GM18498 (cell line): ENCODE measurements at regions not wholly inside any gene's neighbourhood (a gene's known extent, or its start where the extent isn't known, plus 50 kb on each side); places are given as distances from the start of the nearest gene placed in this dataset.

Source experiments
- ATAC-seq: cut with Tn5 transposase; IDR thresholded peaks from one replicate; pipeline ENCODE4 v1.9.1; 2021; ENCODE audit warnings: mild to moderate bottlenecking, moderate library complexity; ENCODE audit not compliant: unreplicated experiment

- ATAC-seq, result no peak
These were observed 518.7 kb upstream of the SUCLG2 start for GRCh38 chr3:68173012-68173634.

- no peak for ATAC-seq
These were observed 517.6 kb upstream of the SUCLG2 start for GRCh38 chr3:68172039-68172438.

- no peak for ATAC-seq
These were observed 509.6 kb upstream of the SUCLG2 start for GRCh38 chr3:68163968-68164367.

GRCh38 chr3:68163062-68163461, 508.6 kb upstream of the SUCLG2 start:
- no peak for ATAC-seq

- no peak for ATAC-seq
These were observed 508.2 kb upstream of the SUCLG2 start for GRCh38 chr3:68162644-68163043.

GRCh38 chr3:68151359-68151758, 496.9 kb upstream of the SUCLG2 start:
- no peak for ATAC-seq

- no peak for ATAC-seq
These were observed 494.0 kb upstream of the SUCLG2 start for GRCh38 chr3:68148447-68148846.

- ATAC-seq, result no peak
These were observed 488.0 kb upstream of the SUCLG2 start for GRCh38 chr3:68142441-68142840.

GRCh38 chr3:68139897-68140296, 485.5 kb upstream of the SUCLG2 start:
- ATAC-seq, result no peak

GRCh38 chr3:68136411-68136810, 482.0 kb upstream of the SUCLG2 start:
- ATAC-seq, result no peak

- no peak for ATAC-seq
These were observed 480.7 kb upstream of the SUCLG2 start for GRCh38 chr3:68135067-68135466.

- no peak for ATAC-seq
These were observed 474.7 kb upstream of the SUCLG2 start for GRCh38 chr3:68129065-68129464.

- no peak for ATAC-seq
These were observed 468.8 kb upstream of the SUCLG2 start for GRCh38 chr3:68123231-68123630.

- ATAC-seq, result no peak
These were observed 466.9 kb upstream of the SUCLG2 start for GRCh38 chr3:68121287-68121686.

- ATAC-seq, result no peak
These were observed 462.2 kb upstream of the SUCLG2 start for GRCh38 chr3:68116580-68116979.

- ATAC-seq, result no peak
These were observed 449.4 kb upstream of the SUCLG2 start for GRCh38 chr3:68103811-68104210.

- no peak for ATAC-seq
These were observed 436.2 kb upstream of the SUCLG2 start for GRCh38 chr3:68090571-68090970.

GRCh38 chr3:68089572-68090011, 435.2 kb upstream of the SUCLG2 start:
- no peak for ATAC-seq

- no peak for ATAC-seq
These were observed 434.2 kb upstream of the SUCLG2 start for GRCh38 chr3:68088636-68089035.

- ATAC-seq, result no peak
These were observed 433.8 kb upstream of the SUCLG2 start for GRCh38 chr3:68088216-68088615.

- no peak for ATAC-seq
These were observed 417.6 kb upstream of the SUCLG2 start for GRCh38 chr3:68072062-68072461.

GRCh38 chr3:68070186-68070585, 415.8 kb upstream of the SUCLG2 start:
- ATAC-seq, result no peak

GRCh38 chr3:68067314-68067713, 412.9 kb upstream of the SUCLG2 start:
- no peak for ATAC-seq
